HG03521 (cell line): ENCODE measurements at regions not wholly inside any gene's neighbourhood (a gene's known extent, or its start where the extent isn't known, plus 50 kb on each side); places are given as distances from the start of the nearest gene placed in this dataset.

Experiments
- ATAC-seq: cut with Tn5 transposase; IDR thresholded peaks from one replicate; pipeline ENCODE4 v1.9.1; 2021; ENCODE audit warnings: mild to moderate bottlenecking, moderate library complexity; ENCODE audit not compliant: unreplicated experiment

- no peak for ATAC-seq
These were observed 778.7 kb downstream of the OLFM4 start for GRCh38 chr13:53807251-53807834.

GRCh38 chr13:53821632-53822031 lies 793.0 kb downstream of the OLFM4 start:
- ATAC-seq: no peak

- no peak for ATAC-seq
These were observed 793.5 kb downstream of the OLFM4 start for GRCh38 chr13:53822136-53822535.

GRCh38 chr13:53839461-53839860 lies 810.8 kb downstream of the OLFM4 start:
- ATAC-seq: no peak

GRCh38 chr13:53844473-53845146 lies 816.0 kb downstream of the OLFM4 start:
- ATAC-seq: no peak

- no peak for ATAC-seq
These were observed 818.9 kb downstream of the OLFM4 start for GRCh38 chr13:53847502-53847901.

GRCh38 chr13:53848366-53848961 lies 819.9 kb downstream of the OLFM4 start:
- ATAC-seq: no peak

GRCh38 chr13:53854321-53854720 lies 825.7 kb downstream of the OLFM4 start:
- ATAC-seq: no peak

- ATAC-seq: no peak
These were observed 828.1 kb downstream of the OLFM4 start for GRCh38 chr13:53856573-53857195.

- no peak for ATAC-seq
These were observed 834.9 kb downstream of the OLFM4 start for GRCh38 chr13:53863520-53863919.

- ATAC-seq: no peak
These were observed 844.9 kb downstream of the OLFM4 start for GRCh38 chr13:53873558-53873957.

GRCh38 chr13:53878861-53879260 lies 850.2 kb downstream of the OLFM4 start:
- no peak for ATAC-seq

- ATAC-seq: no peak
These were observed 857.4 kb downstream of the OLFM4 start for GRCh38 chr13:53885997-53886396.

- no peak for ATAC-seq
These were observed 862.1 kb downstream of the OLFM4 start for GRCh38 chr13:53890696-53891095.

GRCh38 chr13:53901593-53901992 lies 873.0 kb downstream of the OLFM4 start:
- ATAC-seq: no peak

GRCh38 chr13:53907891-53908290 lies 879.3 kb downstream of the OLFM4 start:
- ATAC-seq: no peak

GRCh38 chr13:53920916-53921315 lies 892.3 kb downstream of the OLFM4 start:
- ATAC-seq: no peak

- ATAC-seq: no peak
These were observed 892.9 kb downstream of the OLFM4 start for GRCh38 chr13:53921473-53921872.

- ATAC-seq: no peak
These were observed 913.1 kb downstream of the OLFM4 start for GRCh38 chr13:53941588-53942190.

GRCh38 chr13:53946500-53946899 lies 917.9 kb downstream of the OLFM4 start:
- no peak for ATAC-seq

- ATAC-seq: no peak
These were observed 924.6 kb downstream of the OLFM4 start for GRCh38 chr13:53953183-53953582.
